GM19025 (cell line): ENCODE measurements at regions not wholly inside any gene's neighbourhood (a gene's known extent, or its start where the extent isn't known, plus 50 kb on each side); places are given as distances from the start of the nearest gene placed in this dataset.

ENCODE experiments used
- ATAC-seq: cut with Tn5 transposase; IDR thresholded peaks from one replicate; pipeline ENCODE4 v1.9.1; 2021; ENCODE audit warnings: mild to moderate bottlenecking, low read depth, moderate library complexity; ENCODE audit not compliant: unreplicated experiment

- no peak for ATAC-seq
Observed at GRCh38 chr1:110816945-110817344, 56.0 kb upstream of the CD53 start.

DNA sequence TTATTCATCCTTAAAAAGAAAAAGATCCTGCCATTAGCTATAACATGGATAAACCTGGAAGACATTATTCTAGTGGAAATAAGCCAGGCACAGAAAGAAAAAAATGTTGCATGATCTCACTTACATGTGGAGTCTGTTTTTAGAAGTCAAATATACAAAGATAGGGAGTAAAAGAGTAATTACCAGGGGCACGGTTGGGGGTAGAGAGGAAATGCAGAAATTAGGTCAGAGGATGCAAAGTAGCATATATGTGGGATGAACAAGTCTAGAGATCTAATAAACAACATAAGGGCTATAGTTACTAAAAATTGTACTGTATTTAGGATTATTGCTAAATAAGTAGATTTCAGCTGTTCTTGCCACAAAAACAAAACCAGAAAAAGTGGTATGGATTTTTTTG is 61.4 kb upstream of the CD53 start:
- ATAC-seq = no peak

GRCh38 chr1:110800079-110800478 is 72.9 kb upstream of the CD53 start:
- ATAC-seq = no peak

DNA sequence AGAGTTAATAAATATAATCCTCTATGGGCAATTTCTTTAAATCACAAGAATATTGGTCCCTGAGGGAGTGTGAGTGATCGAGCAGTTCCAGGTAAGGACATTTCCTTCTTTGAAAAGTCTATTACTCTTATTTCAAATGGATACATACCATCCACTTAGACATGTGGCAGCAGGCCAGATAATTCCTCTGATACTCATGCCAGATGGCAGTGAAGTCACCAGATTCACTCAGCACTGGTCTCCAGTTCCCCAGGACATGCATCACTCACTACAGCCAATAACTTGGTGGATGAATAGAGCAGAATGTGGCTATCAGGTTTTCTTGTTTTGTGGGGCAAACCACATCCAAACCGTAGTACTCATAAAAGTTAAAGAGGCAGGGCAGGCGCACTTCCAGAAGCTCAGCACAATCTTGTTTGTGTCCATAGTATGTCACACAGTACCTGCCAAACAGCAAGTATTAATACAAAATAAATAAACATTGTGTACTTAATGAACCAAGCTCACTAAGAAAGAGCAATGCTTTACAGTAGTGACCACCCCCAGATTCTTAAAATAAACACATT is 74.2 kb upstream of the CD53 start:
- no peak for ATAC-seq

GRCh38 chr1:110788673-110789072 is 84.3 kb upstream of the CD53 start:
- no peak for ATAC-seq

DNA sequence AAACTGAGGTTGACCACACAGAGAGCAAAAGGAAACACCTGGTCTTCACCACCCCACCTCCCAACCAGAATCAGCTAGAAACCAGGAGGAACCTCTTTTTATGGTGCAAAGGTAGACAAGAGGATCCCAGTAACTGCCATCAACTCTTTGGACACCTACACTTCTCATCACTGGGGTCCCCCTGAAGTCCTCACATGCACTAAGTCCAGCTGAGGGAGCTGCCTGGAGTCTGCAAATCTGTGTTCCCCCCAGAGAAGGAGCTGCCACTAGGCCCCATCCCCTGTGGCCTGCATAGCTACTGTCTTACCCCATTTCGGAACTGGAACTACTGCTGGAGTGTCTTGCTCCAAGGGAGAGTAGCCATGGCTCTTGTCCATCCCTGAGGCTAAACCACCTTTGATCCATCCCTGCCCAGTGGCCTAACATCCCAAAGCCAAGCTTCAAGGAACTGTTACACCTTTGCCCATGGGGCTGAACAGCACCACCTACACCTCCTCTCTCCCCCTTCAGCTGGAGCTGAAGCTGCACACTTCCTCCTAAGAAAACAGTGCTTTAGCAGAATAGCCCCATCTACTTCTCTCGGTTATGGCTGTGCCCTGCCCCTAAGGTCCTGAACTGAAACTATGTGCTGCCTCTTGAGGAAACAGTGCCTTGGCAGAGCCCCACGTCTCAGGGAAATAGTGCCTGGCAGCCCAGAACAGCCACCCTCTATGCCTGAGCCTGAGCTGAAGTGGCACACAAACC is 85.4 kb upstream of the CD53 start:
- peak; percentile 67 for ATAC-seq

- peak; percentile 49 for ATAC-seq
Observed at GRCh38 chr1:110786802-110787327, 86.1 kb upstream of the CD53 start.

- no peak for ATAC-seq
Observed at GRCh38 chr1:110785612-110786011, 87.3 kb upstream of the CD53 start.

GRCh38 chr1:110785055-110785454 is 87.9 kb upstream of the CD53 start:
- ATAC-seq = no peak

- ATAC-seq = no peak
Observed at GRCh38 chr1:110783292-110783918, 89.5 kb upstream of the CD53 start.

DNA sequence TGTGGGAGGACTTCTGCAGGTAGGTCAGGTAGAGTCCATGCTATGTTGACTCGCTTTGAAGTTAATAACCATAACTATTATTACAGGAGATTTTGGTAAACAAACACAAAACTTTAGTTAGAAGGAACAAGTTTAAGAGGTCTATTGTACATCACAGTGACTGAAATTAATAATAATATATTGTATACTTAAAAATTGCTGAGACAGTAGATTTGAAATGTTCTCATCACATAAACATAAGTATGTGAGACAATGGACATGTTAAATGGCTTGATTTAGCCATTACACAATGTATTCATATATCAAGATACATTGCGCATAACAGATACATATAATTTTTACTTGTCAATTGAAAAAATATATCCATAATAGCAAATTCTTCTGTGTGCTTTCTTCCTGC is 91.4 kb upstream of the CD53 start:
- no peak for ATAC-seq

DNA sequence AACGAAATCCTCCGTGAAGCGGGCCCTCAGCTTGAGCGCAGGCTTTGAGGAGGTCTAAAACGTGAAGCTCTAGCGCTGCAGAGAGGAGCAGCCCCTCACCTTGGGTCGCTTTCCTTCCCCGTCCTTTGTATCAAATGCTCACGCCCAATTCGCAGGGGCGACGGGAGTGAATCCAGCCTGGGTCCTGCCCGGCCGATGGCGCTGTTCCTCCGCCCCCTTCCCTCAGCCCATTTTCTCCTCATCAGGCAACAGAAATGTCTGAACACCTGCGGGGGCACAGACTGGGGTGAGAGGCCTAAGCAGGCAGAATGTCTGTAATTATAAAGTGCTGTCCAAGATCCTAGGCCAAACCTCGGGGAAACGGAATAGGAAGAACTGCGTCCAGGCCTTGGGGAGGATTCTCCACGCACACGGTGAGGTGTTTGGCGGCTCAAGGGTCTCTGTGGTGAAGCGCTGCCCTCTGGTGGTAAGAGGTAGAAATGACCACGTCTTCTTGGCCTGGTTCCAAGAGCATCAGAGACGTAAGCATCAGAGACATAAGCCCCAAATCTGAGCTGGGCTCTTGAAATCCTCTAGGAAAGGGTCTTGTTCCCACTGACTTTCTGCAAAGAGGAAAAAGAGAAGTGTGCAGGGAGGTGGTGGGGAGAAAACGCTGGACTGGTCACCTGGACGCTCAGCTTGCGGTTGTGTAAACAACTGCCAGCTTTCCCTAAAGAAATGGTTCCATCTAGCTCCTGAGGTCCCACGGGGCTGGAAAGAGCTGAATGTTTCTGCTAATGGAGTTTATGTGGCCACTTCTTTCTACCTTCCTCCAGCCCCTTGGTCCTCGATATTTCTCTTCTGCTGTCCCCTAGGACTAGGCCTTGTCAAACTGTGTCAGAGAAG is 92.1 kb upstream of the CD53 start:
- no peak for ATAC-seq

- no peak for ATAC-seq
Observed at GRCh38 chr1:110779636-110780035, 93.3 kb upstream of the CD53 start.

DNA sequence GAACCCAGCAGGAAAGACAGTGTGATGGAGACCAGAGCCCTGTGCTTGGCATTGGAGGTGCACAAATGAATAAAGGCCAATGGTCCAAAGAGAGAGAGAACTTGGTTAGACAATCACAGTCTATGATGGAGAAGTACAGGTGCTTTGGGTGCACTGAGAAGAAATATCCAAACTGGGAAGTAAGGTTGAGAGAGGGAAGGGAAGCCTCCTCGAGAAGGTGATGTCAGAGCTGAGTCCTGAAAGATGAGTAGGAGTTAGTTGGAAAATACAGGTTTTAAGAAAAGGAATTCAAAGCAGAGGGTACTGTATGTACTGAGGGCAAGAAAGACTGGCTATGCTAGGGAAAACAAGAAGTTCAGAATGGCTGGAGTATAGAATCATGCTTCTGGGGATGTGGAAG is 94.1 kb upstream of the CD53 start:
- ATAC-seq = no peak

DNA sequence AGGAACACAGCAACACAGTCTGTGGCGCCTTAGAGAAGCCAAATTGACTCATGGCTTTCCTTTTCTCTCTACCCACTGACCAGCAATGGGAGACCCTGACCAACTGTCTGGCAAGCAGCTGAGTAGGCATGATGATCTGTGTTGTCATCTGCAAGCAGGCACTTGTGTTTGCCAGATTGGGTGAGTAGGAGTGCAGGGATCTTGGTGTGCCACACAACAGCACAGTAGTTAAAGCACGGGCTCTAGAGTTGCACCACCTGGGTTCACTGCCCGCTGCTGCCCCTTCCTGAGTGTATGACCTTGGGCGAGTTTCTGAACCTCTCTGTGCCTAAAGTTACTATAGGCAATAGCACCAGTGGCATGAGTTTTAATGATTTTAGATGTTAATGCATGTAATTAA is 95.7 kb upstream of the CD53 start:
- ATAC-seq = no peak

DNA sequence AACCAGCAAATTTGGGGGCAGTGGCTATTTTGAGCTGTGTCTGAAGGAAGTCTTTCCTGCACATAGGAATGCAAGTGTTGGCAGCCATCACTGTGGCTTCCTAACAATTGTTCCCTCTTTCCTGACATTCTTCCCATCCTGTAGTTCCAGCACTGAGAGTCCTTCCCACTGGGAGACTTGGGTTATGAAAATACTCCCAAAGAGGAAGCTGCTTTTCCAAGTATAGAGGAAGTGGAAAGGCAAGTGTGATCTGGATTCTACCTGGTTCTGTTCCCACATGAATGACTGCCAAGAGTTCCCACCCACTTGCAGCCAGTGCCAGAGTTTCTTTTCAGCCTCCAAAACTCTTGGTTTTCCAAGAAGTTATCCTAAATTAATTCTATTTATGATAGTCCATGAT is 98.5 kb upstream of the CD53 start:
- ATAC-seq = no peak

DNA sequence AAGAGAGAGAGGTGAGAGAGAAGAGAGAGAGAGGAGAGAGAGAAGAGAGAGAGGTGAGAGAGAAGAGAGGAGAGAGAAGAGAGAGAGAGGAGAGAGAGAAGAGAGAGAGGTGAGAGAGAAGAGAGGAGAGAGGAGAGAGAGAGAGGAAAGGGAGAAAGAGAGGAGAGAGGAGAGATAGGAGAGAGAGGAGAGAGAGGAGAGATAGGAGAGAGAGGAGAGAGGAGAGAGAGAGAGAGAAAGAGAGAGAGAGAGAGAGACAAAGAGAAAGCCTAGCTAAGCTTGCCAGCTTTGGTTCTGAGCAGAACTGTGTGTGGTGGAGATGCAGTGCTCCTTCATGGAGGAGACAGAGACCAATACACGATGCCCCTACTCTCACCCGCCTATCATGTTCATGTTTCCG is 99.1 kb upstream of the KCNA3 start:
- no peak for ATAC-seq

DNA sequence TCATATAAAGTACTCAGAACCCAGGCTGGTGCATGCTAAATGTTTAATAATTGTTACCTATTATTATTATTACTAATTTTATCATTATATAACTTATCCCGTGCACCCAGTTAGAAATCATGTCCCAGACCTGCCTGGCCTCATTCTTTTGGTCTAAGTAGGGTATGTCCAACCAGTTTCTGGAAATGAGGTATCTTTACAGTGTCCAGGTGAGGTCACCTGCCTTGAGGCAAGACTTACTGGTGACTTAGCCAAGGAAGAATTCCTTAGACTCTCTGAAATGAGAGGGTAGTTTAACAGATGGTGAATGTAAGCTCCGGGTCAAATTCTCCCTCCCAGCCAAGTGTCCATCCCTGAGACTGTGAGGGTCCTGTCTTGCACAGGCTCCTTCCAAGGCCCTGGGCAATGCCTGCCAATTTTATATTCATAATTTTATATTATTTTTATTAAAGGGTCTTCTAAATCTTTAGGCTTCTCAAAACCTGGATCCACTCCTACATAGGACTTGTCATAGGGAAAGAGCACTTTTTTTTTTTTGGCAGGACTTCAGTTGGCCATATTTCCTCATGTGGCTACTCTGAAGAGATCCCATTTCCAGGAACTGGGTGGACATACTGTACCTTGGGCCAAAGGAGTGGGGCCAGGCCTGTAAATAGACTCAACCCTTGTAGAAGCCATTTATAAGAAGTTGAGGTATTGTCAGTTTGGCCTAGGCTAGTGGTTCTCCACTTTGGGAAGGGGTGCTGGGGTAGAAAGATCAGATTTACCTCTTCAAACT is 96.7 kb upstream of the KCNA3 start:
- ATAC-seq = no peak

DNA sequence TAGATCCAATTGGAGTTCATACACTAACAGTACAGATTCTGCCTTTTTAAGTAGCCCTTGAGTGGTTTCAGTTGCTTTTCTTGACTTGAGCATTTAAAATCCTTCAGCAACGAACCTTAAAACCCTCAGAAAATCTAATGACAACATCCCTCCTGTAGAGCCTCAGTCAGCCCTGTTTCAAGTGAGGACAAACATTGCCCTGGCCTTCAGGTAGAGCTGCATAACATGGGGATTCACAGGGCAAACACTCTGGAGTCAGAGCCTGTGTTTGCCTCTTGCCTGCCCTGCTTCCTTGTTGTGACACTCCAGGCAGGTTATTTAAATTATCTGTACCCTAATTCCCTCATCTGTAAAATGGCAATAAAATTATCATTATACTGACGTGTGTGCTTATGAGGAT is 96.1 kb upstream of the KCNA3 start:
- ATAC-seq = no peak

- ATAC-seq = no peak
Observed at GRCh38 chr1:110768605-110769004, 93.9 kb upstream of the KCNA3 start.
